Loucy (cell line): ENCODE measurements at regions not wholly inside any gene's neighbourhood (a gene's known extent, or its start where the extent isn't known, plus 50 kb on each side); places are given as distances from the start of the nearest gene placed in this dataset.

ENCODE experiments used
- EZH2phosphoT487 ChIP-seq: fragments of 200-600 bp; IDR thresholded peaks from 2 replicates; pipeline ENCODE4 v1.6.1; 2018; ENCODE audit warnings: antibody characterized with exemption, mild to moderate bottlenecking, moderate library complexity, borderline replicate concordance
- TF ChIP-seq, protein P1 (sequence below): fragments of 200-600 bp; sonication (generic); conservative IDR thresholded peaks from 2 replicates; pipeline ENCODE4 v1.5.1; 2014; ENCODE audit warnings: mild to moderate bottlenecking, antibody characterized with exemption, low read length

DNA sequence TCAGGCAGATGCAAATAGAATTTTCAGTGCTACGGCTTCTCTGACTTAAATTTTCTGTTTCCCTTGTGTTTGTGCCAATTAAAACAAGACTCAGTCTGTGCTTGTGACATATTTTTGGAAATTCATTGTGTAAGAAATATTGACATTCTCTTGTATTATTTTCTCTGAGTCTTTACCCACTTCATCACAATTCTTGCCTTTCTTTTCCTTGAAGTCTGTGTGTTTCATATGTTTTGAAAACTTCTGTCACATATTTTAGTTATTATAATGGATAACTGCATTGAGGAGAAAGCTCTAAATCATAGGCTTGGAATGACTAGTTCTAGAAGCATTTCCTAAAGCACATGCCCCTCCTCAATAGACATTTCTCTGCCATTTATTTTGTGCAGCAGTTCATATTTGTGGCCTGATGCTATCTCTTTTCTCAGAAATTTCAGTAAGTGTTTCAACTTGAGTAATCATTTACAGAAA lies 206.6 kb downstream of the PALM2AKAP2 start:
- TF ChIP-seq, protein P1, sequence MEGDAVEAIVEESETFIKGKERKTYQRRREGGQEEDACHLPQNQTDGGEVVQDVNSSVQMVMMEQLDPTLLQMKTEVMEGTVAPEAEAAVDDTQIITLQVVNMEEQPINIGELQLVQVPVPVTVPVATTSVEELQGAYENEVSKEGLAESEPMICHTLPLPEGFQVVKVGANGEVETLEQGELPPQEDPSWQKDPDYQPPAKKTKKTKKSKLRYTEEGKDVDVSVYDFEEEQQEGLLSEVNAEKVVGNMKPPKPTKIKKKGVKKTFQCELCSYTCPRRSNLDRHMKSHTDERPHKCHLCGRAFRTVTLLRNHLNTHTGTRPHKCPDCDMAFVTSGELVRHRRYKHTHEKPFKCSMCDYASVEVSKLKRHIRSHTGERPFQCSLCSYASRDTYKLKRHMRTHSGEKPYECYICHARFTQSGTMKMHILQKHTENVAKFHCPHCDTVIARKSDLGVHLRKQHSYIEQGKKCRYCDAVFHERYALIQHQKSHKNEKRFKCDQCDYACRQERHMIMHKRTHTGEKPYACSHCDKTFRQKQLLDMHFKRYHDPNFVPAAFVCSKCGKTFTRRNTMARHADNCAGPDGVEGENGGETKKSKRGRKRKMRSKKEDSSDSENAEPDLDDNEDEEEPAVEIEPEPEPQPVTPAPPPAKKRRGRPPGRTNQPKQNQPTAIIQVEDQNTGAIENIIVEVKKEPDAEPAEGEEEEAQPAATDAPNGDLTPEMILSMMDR, result no peak
- no peak for TF ChIP-seq EZH2phosphoT487
